ENCODE measurements at regions not wholly inside any gene's neighbourhood (a gene's known extent, or its start where the extent isn't known, plus 50 kb on each side); places are given as distances from the start of the nearest gene placed in this dataset.

DNA sequence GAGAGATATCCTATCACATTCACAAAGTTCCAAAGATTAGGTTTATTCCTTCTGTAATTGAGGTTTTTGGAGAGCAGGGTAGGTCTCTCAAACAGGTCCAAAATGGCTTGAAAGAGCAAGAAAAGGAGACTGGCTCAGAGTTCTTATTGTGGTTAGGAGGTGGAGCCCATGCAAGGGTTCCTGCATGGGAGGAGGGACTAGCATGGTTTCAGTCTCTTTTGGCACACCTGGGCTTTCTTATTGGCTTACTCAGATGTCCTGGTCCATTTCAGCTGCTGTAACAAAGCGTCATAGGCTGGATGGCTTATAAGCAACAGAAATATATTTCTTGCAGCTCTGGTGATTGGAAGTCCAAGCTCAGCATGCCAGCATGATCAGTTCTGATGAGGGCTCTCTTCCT is 493.1 kb downstream of the REEP3 start:
- Histone ChIP-seq H3K4me3 (no peak overlapping the region), H3K27me3 (no peaks in the 10 kb centered on the region), H3K36me3 (no peaks in the 10 kb centered on the region), H3K9me3 (no peaks in the 10 kb centered on the region), H3K4me1 (no peaks in the 10 kb centered on the region), H3K27ac (no peak overlapping the region)
- DNase-seq: no peak
- no peak for TF ChIP-seq CTCF (IDR thresholded peaks at IDR 0.05)
- no peak for TF ChIP-seq POLR2A (IDR thresholded peaks at IDR 0.05)

DNA sequence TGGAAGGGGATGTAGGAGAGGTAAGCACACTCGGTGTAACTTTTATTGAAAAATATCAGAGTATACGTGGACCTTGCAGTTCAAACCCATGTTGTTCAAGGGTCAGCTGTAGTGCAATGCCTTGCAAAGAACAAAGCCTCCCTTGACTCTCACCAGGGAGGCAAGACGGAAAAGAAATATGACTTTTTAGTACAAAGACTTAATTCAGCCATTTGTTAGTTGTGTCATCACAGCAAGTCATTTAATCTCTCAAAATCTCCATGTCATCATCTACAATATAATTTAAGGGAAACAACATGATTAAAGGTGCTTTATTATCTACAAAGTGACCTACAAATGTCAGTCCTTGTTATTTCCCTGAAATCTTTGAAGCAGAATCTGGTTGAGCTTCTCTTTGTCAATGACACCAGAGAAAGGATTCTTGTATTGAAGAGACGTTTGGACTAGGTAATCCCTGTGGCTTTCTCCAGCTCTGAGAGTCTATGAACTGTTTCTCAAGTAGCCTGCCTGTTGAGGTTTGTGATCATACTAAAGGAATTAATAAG is 502.8 kb downstream of the REEP3 start:
- no peak for DNase-seq
- TF ChIP-seq POLR2A (IDR thresholded peaks at IDR 0.05) (no peak), CTCF (IDR thresholded peaks at IDR 0.05) (no peak)
- Histone ChIP-seq H3K36me3 (no peaks in the 10 kb centered on the region), H3K4me3 (no peak overlapping the region), H3K9me3 (no peaks in the 10 kb centered on the region), H3K27ac (no peak overlapping the region), H3K27me3 (no peaks in the 10 kb centered on the region), H3K4me1 (no peaks in the 10 kb centered on the region)

GRCh38 chr10:64033711-64034110 is 512.5 kb downstream of the REEP3 start:
- DNase-seq: no peak
- H3K36me3 ChIP-seq: no peaks in the 10 kb centered on the region
- H3K9me3 ChIP-seq: no peaks in the 10 kb centered on the region
- H3K27me3 ChIP-seq: no peaks in the 10 kb centered on the region
- H3K4me1 ChIP-seq: peaks cover 0 to 12% (median 0%) of the 10 kb centered on the region in 4 donors
- no peak overlapping the region for H3K4me3 ChIP-seq
- no peak for TF ChIP-seq CTCF (IDR thresholded peaks at IDR 0.05)
- no peak for TF ChIP-seq POLR2A (IDR thresholded peaks at IDR 0.05)
- H3K27ac ChIP-seq: no peak overlapping the region

DNA sequence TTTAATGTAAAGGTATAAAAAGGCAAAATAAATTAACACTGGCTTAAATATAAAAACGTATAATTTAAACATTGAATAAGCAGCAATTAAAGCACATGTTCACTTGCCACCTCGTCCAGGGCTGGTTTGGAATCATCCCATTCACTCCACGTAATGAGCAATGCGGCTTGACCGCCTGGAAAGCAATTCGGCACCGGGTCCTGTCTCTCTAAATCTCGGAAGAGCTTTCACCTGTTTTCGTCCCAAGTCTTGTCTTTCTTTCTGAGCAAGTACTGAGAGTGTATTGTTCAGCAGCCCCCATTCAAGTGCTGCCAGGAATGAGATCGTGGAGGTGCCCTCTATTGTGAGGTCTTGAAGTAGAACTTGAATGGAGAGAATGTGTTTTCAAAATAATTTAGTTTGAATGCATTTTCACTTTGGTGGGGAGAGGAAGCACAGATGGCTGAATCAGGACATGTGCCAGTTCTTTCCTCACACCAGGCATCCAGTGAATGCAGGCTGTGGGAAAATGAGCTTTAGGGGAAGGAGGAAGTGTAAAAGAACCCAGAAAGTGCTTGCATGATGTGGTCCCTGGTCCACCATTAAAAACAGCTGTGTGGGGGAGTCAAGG is 515.2 kb downstream of the REEP3 start:
- Histone ChIP-seq H3K36me3 (no peaks in the 10 kb centered on the region), H3K4me1 (peaks cover 0 to 12% (median 0%) of the 10 kb centered on the region in 4 donors), H3K27me3 (no peaks in the 10 kb centered on the region), H3K4me3 (no peak overlapping the region), H3K27ac (no peak overlapping the region), H3K9me3 (no peaks in the 10 kb centered on the region)
- TF ChIP-seq CTCF (IDR thresholded peaks at IDR 0.05): no peak
- no peak for TF ChIP-seq POLR2A (IDR thresholded peaks at IDR 0.05)
- DNase-seq: no peak

GRCh38 chr10:64037071-64037661 is 516.0 kb downstream of the REEP3 start:
- no peaks in the 10 kb centered on the region for H3K27me3 ChIP-seq
- H3K9me3 ChIP-seq: no peaks in the 10 kb centered on the region
- no peaks in the 10 kb centered on the region for H3K36me3 ChIP-seq
- no peak for DNase-seq
- TF ChIP-seq POLR2A (IDR thresholded peaks at IDR 0.05) (no peak), CTCF (IDR thresholded peaks at IDR 0.05) (no peak)
- peaks cover 0 to 12% (median 0%) of the 10 kb centered on the region in 4 donors for H3K4me1 ChIP-seq
- H3K27ac ChIP-seq: no peak overlapping the region
- no peak overlapping the region for H3K4me3 ChIP-seq

Measured in Peyer's patch (tissue), 4 donors.